SU-DHL-6 (cell line): ENCODE measurements at regions not wholly inside any gene's neighbourhood (a gene's known extent, or its start where the extent isn't known, plus 50 kb on each side); places are given as distances from the start of the nearest gene placed in this dataset.

Experiments used
- H2AFZ ChIP-seq: fragments of 200-600 bp; sonication (generic); 2 replicates; pipeline ENCODE4 v1.6.1; 2014; ENCODE audit warnings: low read depth, mild to moderate bottlenecking, moderate library complexity, mixed read lengths, antibody characterized with exemption, low read length; ENCODE audit not compliant: severe bottlenecking
- H3F3A ChIP-seq: fragments of 200-600 bp; shearing (Covaris generic); 2 replicates; pipeline ENCODE4 v1.6.0; 2016; ENCODE audit warnings: antibody characterized with exemption, mild to moderate bottlenecking; ENCODE audit not compliant: insufficient read depth
- H3K27ac ChIP-seq: fragments of 200-600 bp; sonication (generic); 2 replicates; pipeline ENCODE4 v1.5.1; 2016; ENCODE audit warnings: low read depth, mild to moderate bottlenecking, low read length, moderate library complexity, mixed read lengths
- H3K27me3 ChIP-seq: fragments of 200-600 bp; sonication (generic), shearing (Covaris generic); 2 replicates; pipeline ENCODE4 v1.6.0; 2014; ENCODE audit warnings: mild to moderate bottlenecking, low read length
- H3K36me3 ChIP-seq: fragments of 200-600 bp; sonication (generic); 2 replicates; pipeline ENCODE4 v1.6.1; 2014; ENCODE audit warnings: mild to moderate bottlenecking, low read length, mixed read lengths
- H3K4me2 ChIP-seq: fragments of 300-600, 200-600 bp; shearing (Covaris generic), sonication (generic); 2 replicates; pipeline ENCODE4 v1.6.0; 2014; ENCODE audit warnings: low read length, low read depth, mild to moderate bottlenecking; ENCODE audit not compliant: poor library complexity, severe bottlenecking
- H3K4me3 ChIP-seq: fragments of 200-600 bp; sonication (generic); 2 replicates; pipeline ENCODE4 v1.5.1; 2014; ENCODE audit warnings: antibody characterized with exemption, low read length, mild to moderate bottlenecking, mixed read lengths; ENCODE audit not compliant: insufficient read depth, poor library complexity, severe bottlenecking
- H3K79me2 ChIP-seq: fragments of 200-600 bp; sonication (generic); 2 replicates; pipeline ENCODE4 v1.6.1; 2014; ENCODE audit warnings: mild to moderate bottlenecking, low read length, moderate library complexity; ENCODE audit not compliant: insufficient read depth
- H3K9ac ChIP-seq: fragments of 200-600 bp; sonication (generic); 2 replicates; pipeline ENCODE4 v1.7.0; 2014; ENCODE audit warnings: mild to moderate bottlenecking, low read length
- H3K9me2 ChIP-seq: fragments of 200-600 bp; sonication (generic); replicated peaks from 2 replicates; pipeline ENCODE4 v1.6.1; 2014; ENCODE audit warnings: low read length; ENCODE audit not compliant: insufficient read depth
- H3K9me3 ChIP-seq: fragments of 200-600 bp; sonication (generic); 2 replicates; pipeline ENCODE4 v1.6.1; 2014; ENCODE audit warnings: low read length, mixed read lengths; ENCODE audit not compliant: insufficient read depth
- H4K20me1 ChIP-seq: fragments of 200-600 bp; sonication (generic); 2 replicates; pipeline ENCODE4 v1.6.1; 2014; ENCODE audit warnings: low read depth, mild to moderate bottlenecking, antibody characterized with exemption, low read length, moderate library complexity, mixed read lengths
- EZH2phosphoT487 ChIP-seq: fragments of 200-600 bp; sonication (generic), shearing (Covaris generic); conservative IDR thresholded peaks from 2 replicates; pipeline ENCODE4 v1.6.1; 2018; ENCODE audit warnings: mild to moderate bottlenecking, antibody characterized with exemption, low read length, moderate library complexity, mixed read lengths
- TF ChIP-seq, protein P1 (sequence below): fragments of 200-600 bp; sonication (generic); IDR thresholded peaks from one replicate; pipeline ENCODE4 v1.5.1; 2017; ENCODE audit warnings: antibody characterized with exemption, mild to moderate bottlenecking, low read length, moderate library complexity; ENCODE audit not compliant: insufficient read depth, poor library complexity, severe bottlenecking

DNA sequence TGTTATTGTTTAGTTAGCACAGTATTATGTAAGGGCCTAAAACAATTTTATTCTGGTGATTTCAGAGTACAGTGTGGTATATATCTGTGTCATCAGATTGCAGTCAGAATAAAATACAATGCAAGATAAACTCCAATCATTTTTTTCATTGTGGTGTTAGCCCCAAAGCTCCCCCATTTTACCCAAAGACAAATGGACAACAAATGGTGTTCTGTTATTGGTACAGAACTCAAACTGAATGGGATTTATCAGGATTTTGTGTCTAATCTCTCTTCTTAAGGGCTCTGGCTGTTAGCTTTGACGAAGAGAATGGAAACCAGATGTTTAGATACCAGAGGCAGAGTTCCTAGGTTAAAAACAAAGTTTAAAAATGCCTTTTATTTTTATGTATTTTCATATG lies 163.1 kb upstream of the USP25 start:
- no peak overlapping the region for H3K27ac ChIP-seq
- no peaks in the 10 kb centered on the region for H3K27me3 ChIP-seq
- H3K4me2 ChIP-seq, result no peak overlapping the region
- 0 out of 2 replicates have a peak, but pooled peaks cover 6% of the 10 kb centered on the region for H3K9me2 ChIP-seq
- H2AFZ ChIP-seq, result no peak overlapping the region
- no peak overlapping the region for H3K9ac ChIP-seq
- TF ChIP-seq EZH2phosphoT487, result no peak
- TF ChIP-seq, protein P1, sequence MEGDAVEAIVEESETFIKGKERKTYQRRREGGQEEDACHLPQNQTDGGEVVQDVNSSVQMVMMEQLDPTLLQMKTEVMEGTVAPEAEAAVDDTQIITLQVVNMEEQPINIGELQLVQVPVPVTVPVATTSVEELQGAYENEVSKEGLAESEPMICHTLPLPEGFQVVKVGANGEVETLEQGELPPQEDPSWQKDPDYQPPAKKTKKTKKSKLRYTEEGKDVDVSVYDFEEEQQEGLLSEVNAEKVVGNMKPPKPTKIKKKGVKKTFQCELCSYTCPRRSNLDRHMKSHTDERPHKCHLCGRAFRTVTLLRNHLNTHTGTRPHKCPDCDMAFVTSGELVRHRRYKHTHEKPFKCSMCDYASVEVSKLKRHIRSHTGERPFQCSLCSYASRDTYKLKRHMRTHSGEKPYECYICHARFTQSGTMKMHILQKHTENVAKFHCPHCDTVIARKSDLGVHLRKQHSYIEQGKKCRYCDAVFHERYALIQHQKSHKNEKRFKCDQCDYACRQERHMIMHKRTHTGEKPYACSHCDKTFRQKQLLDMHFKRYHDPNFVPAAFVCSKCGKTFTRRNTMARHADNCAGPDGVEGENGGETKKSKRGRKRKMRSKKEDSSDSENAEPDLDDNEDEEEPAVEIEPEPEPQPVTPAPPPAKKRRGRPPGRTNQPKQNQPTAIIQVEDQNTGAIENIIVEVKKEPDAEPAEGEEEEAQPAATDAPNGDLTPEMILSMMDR, result no peak
- H3F3A ChIP-seq, result no peaks in the 10 kb centered on the region
- no peaks in the 10 kb centered on the region for H4K20me1 ChIP-seq
- H3K79me2 ChIP-seq, result no peaks in the 10 kb centered on the region
- no peak overlapping the region for H3K4me3 ChIP-seq
- no peaks in the 10 kb centered on the region for H3K36me3 ChIP-seq
- no peaks in the 10 kb centered on the region; the same call in 1 of the 2 replicates for H3K9me3 ChIP-seq

DNA sequence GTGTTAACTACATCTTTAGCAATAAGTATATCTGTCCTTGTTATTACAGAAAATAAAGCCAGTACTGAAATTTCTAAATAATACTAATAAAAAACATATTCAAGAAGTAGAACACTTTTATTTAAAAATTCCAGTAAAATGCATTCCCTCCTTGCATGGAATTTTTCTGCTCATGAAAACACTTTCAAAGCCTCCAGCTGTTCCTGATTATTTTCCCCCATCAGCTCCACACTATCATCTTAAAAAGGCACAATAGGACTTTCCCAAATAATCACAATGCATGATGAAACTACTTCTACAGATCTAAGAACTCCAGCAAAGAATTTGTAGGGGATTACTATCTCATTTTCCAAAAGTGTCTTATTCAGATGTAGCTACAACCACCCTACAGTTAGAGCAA lies 162.6 kb upstream of the USP25 start:
- Histone ChIP-seq H3K27ac (no peak overlapping the region), H3F3A (no peaks in the 10 kb centered on the region), H3K79me2 (no peaks in the 10 kb centered on the region), H3K36me3 (no peaks in the 10 kb centered on the region), H2AFZ (no peak overlapping the region), H4K20me1 (no peaks in the 10 kb centered on the region), H3K4me3 (no peak overlapping the region), H3K9me2 (0 out of 2 replicates have a peak, but pooled peaks cover 6% of the 10 kb centered on the region), H3K9ac (no peak overlapping the region), H3K4me2 (no peak overlapping the region), H3K27me3 (no peaks in the 10 kb centered on the region), H3K9me3 (no peaks in the 10 kb centered on the region; the same call in 1 of the 2 replicates)
- TF ChIP-seq, protein P1, result no peak
- no peak for TF ChIP-seq EZH2phosphoT487

DNA sequence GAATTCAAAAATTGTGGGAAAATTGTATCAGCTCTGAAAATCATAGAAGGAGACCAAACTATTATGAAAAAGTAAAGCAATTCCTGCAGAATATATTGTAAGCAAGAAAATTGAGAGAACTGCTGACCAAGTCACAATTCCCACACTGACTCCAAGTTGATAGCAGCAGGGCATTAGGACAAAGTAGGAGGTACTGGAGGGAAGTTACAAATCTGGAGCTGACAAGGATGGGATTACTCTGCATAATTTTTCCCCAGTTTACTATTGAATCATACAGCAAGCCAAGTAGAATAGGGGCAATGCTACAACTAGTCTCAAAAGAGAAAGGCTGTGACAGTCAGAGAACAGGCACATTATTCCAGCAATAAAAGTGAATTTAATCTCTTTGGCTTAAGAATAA lies 161.3 kb upstream of the USP25 start:
- Histone ChIP-seq H3K27ac (no peak overlapping the region), H3K9me2 (0 out of 2 replicates have a peak, but pooled peaks cover 6% of the 10 kb centered on the region), H4K20me1 (no peaks in the 10 kb centered on the region), H2AFZ (no peak overlapping the region), H3K79me2 (no peaks in the 10 kb centered on the region), H3K4me3 (no peak overlapping the region), H3F3A (no peaks in the 10 kb centered on the region), H3K9ac (no peak overlapping the region), H3K36me3 (no peaks in the 10 kb centered on the region), H3K27me3 (no peaks in the 10 kb centered on the region), H3K4me2 (no peak overlapping the region), H3K9me3 (no peaks in the 10 kb centered on the region)
- TF ChIP-seq, protein P1, result no peak
- TF ChIP-seq EZH2phosphoT487, result no peak
